M059J (cell line): ENCODE measurements at regions not wholly inside any gene's neighbourhood (a gene's known extent, or its start where the extent isn't known, plus 50 kb on each side); places are given as distances from the start of the nearest gene placed in this dataset.
A peak's percentile ranks its signal among the peaks of the same experiment; 100 is the strongest.
"Not testable (repeated sequence)": the region's sequence is repeated elsewhere in the genome, so short reads cannot be mapped to it uniquely, and the experiment has no call there.

Source experiments
- DNase-seq: peaks from one replicate; pipeline ENCODE4 v3.0.0-alpha.2; 2012; ENCODE audit warnings: low read depth

DNA sequence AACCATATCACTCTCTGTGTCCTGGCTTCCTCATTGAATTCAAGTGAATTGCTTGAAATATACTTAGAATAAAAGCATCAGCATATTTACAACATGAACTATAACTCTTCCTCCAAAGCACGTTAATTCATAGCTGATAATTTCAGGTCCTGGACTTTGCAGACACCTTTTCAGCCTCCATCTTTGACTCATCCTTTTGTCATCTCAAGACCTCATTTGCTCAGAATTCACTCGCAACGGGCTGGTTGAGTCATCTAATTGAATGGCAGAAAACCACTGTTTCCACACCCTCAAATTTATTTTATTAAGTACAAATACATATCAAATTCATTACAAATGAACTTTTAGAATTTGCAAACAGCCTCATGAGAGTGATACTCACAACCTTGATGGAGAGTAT is 545.7 kb downstream of the GATA3 start:
- peak; percentile 64 for DNase-seq

DNA sequence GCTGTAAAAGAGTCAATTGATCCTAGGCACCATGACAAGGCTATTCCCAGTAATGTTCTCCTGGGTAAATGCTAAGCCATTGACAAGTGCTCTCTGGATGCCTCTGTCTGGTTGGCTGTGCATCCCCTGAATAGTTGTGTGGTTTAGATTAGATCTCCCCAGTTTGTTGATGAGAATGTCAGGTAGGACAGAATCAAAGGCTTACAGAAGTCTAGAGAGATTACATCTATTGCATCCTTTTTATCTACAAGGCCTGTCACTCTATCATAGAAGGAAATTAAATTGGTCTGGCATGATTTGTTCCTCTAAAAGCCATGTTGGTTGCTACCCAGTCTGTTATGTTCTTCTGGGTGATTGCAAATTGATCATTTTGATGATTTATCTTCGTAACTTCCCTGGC is 548.3 kb downstream of the GATA3 start:
- no peak for DNase-seq

DNA sequence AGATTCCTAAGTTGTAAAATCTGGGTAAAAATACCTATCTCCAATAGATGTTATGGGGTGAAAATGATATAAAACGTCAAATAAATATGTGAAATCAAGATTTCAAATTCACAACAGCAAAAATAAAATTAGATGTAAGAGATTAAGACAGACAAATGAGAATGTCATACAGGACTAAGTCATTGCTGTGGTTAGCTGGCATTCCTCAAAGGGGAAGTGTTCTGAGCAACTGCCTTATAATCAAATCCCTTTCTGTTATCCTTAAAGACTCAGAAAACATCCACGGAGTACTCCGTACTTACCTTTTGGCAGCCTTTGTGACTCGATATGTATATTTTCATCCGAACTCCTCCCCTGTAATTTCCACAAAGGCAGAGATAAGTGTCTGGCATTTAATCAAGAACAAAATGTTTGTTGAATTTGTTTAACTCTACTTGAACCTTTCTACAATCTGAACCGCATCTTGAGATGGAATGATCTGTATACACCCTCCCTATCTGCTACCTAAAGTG is 559.6 kb downstream of the GATA3 start:
- peak; percentile 31 for DNase-seq

DNA sequence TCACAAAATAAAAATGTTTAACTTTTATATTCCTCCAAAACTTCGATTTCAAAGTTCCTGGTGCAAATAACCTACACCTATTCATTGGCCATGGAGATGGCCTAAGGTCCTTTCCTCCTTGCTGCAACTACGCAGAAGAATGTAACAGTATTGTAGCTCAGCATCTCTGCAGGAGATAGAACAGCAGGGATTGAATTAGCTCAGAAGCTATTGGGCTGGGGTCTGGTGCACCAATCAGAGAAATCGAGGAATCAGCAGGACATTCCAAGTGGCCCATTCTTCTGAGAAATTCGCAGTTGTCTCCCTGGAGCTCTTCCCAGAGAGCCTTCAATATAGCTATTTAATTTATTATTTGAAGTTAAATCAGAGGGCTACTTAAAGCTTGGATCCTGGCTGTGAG is 560.6 kb downstream of the GATA3 start:
- DNase-seq = no peak

DNA sequence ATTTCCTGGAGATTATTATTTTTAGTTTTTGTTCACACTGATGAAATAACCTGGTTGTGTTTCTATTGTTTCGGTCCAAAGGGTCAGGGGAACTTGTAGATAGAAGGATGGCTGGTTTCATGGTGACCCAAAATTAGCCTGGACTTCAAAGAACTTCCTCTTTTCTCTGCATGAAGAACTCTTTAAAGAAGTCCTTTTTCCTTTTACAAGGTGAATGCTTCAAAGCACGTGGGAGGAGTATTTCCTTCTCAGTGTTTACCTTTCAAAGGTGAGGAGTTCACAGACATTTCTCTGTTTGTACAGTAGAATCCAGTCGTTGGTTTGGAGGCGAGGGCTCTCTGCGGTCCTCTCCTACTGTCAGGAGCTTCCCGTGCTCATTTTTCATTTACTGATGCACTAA is 561.7 kb downstream of the GATA3 start:
- DNase-seq = no peak

DNA sequence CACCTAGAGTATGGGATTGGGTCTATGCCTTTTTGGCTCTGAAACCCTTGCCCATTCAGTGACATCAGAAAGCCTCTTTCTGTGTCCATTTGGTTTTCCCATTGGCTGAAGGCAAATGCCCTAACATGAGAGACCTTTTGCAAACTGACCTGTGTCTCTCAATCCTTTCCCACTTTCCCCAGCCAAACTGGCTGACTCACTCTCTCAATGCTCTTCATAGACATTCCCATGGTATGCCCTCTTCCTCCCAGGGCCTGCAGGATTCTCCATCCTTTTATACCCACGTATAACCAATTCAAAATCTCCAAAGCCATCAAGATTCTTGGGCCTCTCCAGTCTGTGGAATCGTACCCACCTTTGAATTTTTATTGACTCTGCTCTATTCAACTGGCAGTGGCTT is 563.3 kb downstream of the GATA3 start:
- DNase-seq = peak; percentile 32

DNA sequence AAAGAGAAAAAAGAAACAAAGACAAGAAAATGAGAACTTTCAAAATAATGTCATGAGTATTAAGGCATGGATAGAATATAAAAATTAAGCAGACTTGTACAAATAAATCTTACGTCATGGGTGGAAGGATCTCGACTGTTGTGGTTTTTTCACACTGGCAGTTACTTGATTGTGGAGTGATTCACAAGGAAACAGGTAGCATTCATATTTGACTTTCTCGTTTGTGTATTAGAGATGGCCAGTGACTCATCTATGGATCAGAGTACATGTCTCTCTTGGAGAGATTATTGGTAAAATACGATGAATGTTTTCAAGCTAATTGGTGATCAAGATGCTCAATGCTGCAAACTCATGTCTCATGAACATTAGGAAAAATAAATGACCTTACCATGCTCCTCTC is 564.3 kb downstream of the GATA3 start:
- peak; percentile 33 for DNase-seq

DNA sequence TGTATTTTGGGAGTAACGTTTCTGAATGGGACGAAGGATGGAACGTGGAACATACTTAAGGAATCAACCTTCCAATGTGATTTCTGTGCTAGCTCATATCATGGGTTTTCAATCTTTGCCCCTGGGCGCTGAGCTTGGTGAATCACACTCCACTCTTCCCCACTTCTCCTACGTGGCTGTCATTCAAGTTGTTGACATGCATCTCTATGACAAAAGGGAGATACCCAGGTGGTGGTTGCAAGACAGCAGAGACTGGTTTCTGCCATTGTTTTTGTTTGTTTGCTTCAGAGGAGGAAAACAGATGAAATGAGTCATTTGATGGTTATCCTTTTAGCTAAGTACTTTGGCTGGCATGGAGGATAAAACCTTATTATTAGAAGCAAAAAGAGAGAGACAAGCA is 573.9 kb downstream of the GATA3 start:
- DNase-seq = peak; percentile 86

DNA sequence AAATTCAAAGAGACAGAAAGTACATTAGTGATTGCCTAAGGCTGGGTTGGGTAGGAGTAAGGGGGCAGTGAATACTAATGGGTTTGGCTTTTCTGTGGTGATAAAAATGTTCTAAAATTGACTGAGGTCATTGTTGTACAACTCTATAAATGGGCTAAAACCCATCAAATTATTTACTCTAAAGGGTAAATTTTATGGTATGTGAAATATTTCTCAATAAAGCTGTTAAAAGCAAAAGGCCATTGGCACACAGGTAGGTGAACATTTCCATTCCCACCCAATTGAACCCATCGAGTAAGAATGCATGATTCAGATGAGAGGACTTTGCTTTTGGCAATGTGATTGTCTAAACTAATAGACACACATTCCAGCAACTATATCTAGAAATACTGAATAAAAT is 579.4 kb downstream of the GATA3 start:
- peak; percentile 12 for DNase-seq

DNA sequence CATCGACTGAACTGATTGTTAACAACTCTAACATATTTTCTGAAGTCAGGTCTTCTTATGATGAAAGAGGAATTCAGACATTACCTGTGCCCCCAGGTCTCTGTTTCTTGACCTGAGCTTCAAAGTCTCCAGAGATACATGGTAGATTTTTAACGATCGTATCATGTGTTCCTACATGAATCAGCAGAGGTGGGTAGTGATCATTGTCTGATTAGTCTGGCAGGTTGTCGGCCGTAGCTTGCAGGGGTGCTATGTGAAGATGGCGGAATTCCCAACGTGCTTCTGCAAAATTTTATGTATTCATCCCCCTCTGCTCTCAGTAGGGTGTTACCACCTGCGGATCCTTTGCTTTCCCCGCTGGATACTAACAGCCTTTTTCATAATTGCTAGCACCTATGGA is 581.9 kb downstream of the GATA3 start:
- no peak for DNase-seq

DNA sequence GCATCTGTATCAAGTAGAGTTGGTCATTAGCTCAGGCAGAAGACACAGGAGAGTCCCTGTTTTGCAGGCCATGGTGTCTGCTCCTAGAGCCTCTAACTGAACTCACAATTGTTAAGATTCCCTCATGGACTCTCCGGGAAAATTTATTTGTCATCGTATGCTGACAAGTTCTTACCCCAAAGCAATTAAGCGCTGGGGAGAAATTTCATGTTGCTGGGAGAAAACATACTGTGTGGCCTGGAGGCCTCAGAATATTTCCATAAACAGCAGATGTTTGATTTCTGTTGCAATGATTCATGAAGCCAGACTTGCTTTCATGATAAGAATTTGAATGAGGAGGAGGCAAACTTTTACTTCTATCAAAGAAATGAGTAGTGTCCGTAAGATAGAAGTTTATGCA is 583.2 kb downstream of the GATA3 start:
- peak; percentile 57 for DNase-seq

DNA sequence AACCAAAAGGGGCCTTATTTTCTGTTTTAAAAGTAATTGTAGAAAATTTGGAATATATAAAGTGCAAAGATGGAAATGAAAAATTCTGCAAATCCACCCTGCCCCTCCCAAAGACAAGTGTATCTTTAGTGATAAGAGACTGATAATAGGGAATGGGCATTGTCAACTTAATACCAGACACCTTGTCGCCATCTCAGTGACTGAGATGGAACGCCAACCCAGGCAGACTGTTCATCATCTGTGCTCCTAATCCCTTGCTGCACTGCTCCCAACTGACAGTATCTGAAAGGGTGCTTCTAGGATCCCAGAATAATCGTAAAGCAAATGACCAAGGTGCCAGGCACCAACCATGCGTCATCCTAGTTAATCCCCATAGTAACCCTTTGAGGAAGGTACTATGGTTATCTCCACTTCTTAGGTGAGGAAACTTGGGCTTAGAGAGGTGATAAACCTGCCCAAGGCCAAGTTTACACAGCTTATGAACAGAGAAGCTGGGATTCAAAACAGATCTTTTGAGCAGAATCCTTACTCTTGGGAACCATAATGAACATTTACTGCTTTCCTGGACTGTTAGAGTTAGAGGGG is 583.7 kb downstream of the GATA3 start:
- DNase-seq = no peak

DNA sequence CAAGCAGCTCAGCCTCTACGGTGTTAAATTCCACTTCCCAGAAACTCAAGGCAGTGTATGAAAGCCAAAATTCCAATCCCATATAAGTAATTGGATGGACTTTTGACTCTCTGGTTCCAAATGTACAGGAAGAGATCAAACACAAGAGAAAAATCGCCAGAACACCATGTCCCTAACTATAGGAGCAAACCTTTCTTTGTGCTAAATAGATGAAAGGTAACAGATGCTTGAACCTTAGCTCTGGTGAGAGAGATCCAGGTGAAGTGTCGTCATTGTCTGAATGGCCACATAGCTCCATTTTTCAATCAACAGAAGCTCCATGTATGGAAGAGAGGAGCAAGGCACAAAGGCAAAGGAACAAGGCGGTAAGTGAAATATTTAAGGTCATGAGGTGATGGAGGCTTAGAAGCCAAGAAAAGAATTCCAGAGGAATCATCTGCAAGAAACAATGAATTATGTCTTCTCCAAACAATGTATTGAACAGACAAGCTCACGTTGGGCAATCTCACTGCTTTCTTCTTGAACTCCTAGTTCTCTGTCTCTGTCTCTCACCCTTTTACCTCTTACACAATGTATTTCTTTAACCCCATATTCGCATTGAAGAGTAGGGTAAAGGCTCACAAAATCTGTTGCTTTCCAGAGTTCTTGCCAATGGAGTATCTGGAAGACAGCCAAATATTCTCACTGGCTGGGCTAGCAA is 585.1 kb downstream of the GATA3 start:
- DNase-seq = no peak

DNA sequence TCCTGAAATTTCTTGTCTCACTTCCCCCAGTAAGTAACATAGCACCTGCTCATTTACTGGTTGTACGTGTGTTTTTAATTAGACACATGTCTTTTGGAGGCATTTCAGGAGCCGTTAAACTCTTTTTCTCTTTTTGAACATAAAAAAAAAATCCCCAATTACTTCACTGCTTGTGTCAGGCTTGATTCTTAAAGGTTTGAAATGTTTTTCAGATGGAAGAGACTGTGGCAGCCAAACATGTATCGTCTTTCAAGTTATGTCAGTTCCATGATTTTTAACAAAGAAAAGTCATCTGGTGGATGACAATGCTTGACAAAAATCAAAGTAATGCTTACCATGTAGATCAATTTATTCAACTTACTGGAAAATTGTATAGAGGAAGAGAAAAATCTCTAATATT is 585.8 kb downstream of the GATA3 start:
- DNase-seq = no peak

DNA sequence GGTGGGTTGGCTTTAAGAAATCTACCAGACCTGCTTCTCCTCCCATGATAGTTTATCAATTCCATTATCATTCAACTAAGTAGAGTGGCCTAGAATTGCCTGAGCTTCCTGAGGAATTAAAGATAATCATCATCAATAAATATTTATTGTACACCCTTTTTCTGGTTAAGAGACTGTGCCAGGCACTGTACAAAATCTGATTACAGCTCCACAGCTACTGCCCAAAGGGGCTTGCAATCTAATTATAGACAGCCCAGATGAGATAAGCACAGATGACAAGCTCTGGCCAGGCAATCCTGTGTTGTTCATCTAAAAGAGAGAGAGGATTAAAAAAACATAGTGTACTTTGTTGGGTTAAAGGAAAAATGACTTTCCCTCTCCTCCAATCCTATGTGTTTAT is 586.4 kb downstream of the GATA3 start:
- DNase-seq = no peak

DNA sequence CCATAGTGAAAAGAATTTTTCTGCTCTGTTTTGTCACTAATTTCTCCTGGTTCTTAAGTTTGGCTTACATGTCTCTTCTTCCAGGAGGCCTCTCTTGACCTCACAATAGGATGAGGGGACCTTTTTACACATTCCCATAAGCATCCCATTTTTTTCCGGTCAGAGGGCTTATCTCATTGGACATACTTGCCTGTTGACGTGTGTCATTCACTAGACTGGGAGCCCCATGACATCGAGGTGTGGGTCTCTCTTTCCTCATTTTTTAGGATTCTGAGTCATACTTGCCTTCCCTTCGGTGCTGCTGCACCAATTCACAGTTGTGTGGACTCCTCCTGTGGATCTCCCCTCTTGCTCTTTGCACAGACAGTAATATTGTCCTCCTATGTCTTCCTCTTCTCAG is 601.8 kb downstream of the GATA3 start:
- no peak for DNase-seq

DNA sequence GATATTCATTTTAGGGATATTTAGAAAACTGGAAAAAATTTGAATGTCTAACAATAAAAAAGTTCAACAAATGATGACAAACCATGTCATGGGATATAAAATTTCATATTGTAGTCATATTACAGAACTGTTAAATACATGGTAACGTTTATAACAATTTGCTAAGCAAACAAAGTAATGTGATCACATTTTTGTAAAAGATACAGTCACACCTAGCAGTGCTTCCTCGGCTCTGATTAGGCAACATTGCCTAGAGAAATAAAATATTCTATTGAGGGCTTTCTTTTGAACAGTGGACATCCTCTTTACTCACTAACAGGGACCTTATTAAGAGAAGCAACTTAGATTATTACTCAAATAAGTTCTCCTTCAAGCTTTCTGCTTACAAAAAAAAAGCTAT is 605.5 kb downstream of the GATA3 start:
- no peak for DNase-seq

DNA sequence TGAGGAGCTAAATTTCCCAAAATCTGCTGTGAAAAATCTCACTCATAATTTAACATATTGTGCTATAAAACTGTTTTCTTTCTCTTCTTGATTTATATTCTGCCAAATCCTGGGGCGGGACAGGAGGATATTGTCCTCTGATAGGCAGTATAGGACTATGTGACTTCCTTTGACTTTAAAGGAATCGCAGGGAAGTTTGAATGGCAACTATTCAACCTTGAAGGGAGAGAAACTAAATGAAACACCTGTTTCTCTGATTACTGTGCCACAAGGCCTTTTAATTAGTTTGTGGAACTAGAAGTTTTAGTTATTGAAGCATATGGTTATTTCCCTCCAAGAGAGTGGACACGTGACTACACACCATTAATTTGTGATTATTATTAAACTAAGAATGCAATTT is 607.4 kb downstream of the GATA3 start:
- DNase-seq = no peak

DNA sequence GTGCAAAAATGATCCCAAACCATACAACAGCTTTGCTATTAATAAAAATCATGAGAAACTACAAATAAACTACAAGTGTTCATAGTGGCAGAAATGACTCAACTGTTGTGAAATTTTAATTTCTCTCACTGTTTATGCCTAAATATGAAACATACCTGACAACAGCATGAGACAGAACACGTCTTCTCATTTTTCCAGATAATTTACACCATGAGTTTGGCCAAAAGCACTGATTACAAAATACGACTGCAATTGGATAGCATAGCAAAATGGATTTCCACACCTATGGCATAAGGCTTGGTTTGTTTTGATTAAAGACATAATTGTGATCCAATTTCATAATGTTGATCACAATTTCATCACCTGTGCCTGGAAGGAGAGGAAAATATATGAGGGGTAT is 608.6 kb downstream of the GATA3 start:
- DNase-seq = no peak

DNA sequence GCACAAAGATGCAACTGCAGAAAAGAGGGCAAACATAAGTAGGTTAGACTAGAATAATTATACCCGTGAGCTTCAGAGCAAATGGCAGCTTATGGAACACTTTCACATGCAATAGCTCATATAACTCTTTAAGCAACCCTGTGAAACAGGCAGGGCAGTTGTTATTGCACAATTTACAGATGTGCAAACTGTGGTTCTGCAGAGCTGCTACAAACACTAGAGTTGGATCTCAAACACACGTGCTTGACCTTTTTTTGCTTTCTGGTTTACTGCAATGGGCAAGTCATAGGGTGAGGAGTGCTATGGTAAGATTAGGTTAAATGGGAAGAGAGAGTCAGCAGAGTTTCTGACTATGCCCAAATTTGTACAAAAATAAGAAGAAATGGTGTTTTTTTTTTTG is 610.8 kb downstream of the GATA3 start:
- DNase-seq = no peak

DNA sequence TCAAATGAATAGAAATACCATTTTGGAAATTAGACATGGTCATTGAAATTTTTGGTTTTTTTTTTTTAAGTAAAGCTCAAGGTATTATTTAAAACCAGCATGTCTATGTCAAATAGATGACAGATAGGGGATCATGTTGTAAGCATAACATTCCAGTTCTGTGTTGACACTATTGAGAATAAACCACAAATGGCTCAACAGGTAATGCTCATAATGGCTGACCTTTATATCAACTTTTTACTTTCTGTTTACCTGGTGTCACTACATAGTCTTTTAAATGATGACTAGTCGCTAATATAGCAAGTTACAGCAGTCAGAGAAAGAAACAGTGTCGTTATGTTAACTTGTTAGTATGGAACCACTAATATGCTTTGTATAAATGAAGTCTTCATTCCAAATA is 616.0 kb downstream of the GATA3 start:
- DNase-seq = no peak

DNA sequence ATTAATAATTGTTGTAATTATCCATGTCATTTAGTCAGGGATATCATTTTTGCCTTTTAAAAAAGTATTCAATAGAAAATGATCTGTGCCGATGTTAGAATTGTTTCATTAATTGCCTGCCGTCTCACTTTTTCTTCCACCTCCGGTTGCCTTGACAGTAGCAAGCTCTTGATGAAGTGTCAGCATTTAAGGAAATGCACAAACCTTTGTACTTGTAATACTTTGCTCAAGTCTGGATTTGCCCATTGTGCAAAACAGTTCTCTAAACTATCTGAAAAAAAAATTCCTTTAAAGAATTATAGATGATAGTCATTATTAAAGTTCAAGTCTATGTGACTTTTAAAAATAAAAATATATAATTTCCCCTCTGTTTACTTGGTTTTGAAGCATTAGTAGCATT is 619.7 kb downstream of the GATA3 start:
- no peak for DNase-seq

DNA sequence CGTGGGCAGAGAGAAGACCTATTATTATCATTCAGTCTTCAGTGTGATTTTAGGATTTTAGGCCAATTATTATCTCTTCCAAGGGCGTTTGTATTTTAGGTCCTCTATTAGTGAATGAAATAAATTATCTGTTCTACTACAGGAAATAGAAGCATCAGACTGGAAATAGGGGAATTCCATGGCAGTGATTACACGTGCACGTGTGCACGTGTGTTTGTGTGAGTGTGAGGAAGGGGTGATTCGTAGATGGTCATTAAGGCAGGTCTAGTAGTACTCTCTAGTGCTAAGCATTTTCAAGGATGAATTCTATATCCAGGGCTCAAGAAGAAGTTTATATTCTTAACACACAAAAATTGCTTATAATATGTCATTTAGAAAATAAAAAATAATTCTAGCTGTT is 623.2 kb downstream of the GATA3 start:
- DNase-seq = no peak

DNA sequence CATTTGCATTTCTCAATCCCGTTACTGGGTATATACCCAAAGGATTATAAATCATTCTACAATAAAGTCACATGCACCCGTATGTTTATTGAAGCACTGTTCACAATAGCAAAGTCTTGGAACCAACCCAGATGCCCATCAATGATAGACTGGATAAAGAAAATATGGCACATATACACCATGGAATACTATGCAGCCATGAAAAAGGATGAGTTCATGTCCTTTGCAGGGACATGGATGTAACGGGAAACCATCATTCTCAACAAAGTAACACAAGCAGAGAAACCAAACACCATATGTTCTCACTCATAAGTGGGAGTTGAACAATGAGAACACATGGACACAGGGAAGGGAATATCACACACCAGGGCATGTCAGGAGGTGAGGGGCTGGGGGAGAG is 630.4 kb downstream of the GATA3 start:
- not testable (repeated sequence) for DNase-seq
